Spleen (tissue), 11 donors: ENCODE measurements at regions not wholly inside any gene's neighbourhood (a gene's known extent, or its start where the extent isn't known, plus 50 kb on each side); places are given as distances from the start of the nearest gene placed in this dataset.

ENCODE experiments used
- DNase-seq: peaks from one replicate; pipeline ENCODE4 v3.0.0-alpha.2; 2020
- H3K27ac ChIP-seq, 8 donors: fragments of 200-600 bp; sonication (generic) in 7 of 8; 1 replicate in 4 of 8; 2 replicates in 4 of 8; pipeline versions ENCODE4 v1.5.0 to v1.8.0; 2016 to 2021; ENCODE audit warnings: inconsistent platforms in 4 of 8, mild to moderate bottlenecking in 4 of 8, moderate library complexity in 1 of 8
- H3K27me3 ChIP-seq, 7 donors: fragments of 200-600 bp; sonication (generic) in 6 of 7; replicated peaks in 1 of 7; 1 replicate in 4 of 7; 2 replicates in 3 of 7; pipeline versions ENCODE4 v1.5.0 to v1.8.0; 2016 to 2021; ENCODE audit warnings: inconsistent platforms in 3 of 7, mild to moderate bottlenecking in 1 of 7
- H3K36me3 ChIP-seq, 6 donors: fragments of 200-600 bp; sonication (generic) in 5 of 6; 1 replicate in 4 of 6; 2 replicates in 2 of 6; pipeline versions ENCODE4 v1.5.0 to v1.8.0; 2016 to 2021; ENCODE audit warnings: inconsistent platforms in 2 of 6
- H3K4me1 ChIP-seq, 6 donors: fragments of 200-600 bp; sonication (generic) in 5 of 6; 1 replicate in 3 of 6; 2 replicates in 3 of 6; pipeline versions ENCODE4 v1.5.0 to v1.8.0; 2016 to 2021; ENCODE audit warnings: inconsistent platforms in 3 of 6
- H3K4me3 ChIP-seq, 8 donors: fragments of 200-600 bp; sonication (generic) in 7 of 8; 1 replicate in 4 of 8; 2 replicates in 4 of 8; pipeline versions ENCODE4 v1.5.0 to v1.8.0; 2016 to 2021; ENCODE audit warnings: inconsistent platforms in 4 of 8, mild to moderate bottlenecking in 4 of 8, moderate library complexity in 2 of 8
- H3K9me3 ChIP-seq, 8 donors: fragments of 200-600 bp; sonication (generic) in 7 of 8; 1 replicate in 4 of 8; 2 replicates in 4 of 8; pipeline versions ENCODE4 v1.5.0 to v1.8.0; 2016 to 2021; ENCODE audit warnings: inconsistent platforms in 4 of 8
- CTCF ChIP-seq, 11 experiments: fragments of 200-600 bp in 7 of 11; fragments of 450-650 bp in 4 of 11; sonication (generic) in 4 of 11; IDR thresholded peaks in 8 of 11; conservative IDR thresholded peaks in 3 of 11; 1 replicate in 7 of 11; 2 replicates in 4 of 11; pipeline versions ENCODE4 v1.4.0 to v1.8.0; 2016 to 2021; ENCODE audit warnings: antibody characterized with exemption in 11 of 11, inconsistent platforms in 4 of 11, mild to moderate bottlenecking in 1 of 11
- POLR2A ChIP-seq, 3 donors: fragments of 450-650 bp; IDR thresholded peaks; one replicate each; pipeline ENCODE4 v1.5.1; 2017; ENCODE audit warnings: antibody characterized with exemption in 3 of 3, mild to moderate bottlenecking in 1 of 3
- POLR2AphosphoS5 ChIP-seq, 3 donors: sonication (generic); formaldehyde crosslinking; IDR thresholded peaks; one replicate each; pipeline ENCODE4 v1.5.1; 2017; ENCODE audit warnings: antibody characterized with exemption in 3 of 3
- WGBS, 5 donors: extraction: QIAGEN DNeasy Blood & Tissue Kit in 3 of 5; methylation state at CpG; one replicate each; pipeline versions ENCODE4 v1.1.5 to v1.1.7; 2013 to 2018; 5-methylcytosine and 5-hydroxymethylcytosine counted together
- intact Hi-C: fragments of 100-400 bp; cut with DNase I; formaldehyde crosslinking; loops from one replicate; pipeline ENCODE4 v1.15.0; 2023; ENCODE audit warnings: low total_unique reads
- donor health status: healthy with polysubstance abuse.
- donor health status: DM: no; HTN: no; CAD: no; lungs with moderate emphysema.
- donor health status: DM: no; HTN: no; CAD: no.
- donor health status: Bipolar disorder and iron deficiency.
- donor health status: healthy.
- donor health status: DM: no; HTN: no; CAD: no.
- donor health status: DM: yes; HTN: yes; CAD: no.

DNA sequence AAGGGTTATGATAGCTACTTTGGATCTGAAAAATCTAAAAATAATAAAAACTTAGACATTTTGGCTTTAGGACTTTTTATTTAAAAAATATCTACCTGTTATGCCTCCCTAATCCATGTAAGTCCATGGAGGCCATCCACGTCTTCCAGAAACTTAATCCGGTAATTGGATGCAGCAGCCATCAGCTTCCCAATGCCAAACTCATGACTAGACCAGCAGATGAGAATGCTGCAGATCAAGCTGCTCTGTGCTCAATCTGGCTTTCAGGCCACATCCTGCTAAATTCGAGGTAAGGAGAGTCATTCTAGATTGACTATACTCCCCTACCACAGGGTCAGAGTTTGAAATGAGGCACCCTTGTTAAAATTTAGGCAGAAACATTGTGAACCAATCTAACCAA, 168.5 kb upstream of the TCERG1L start:
- 65 to 72% (median 66%) methylated on average over 3 of the region's 3 CpGs for WGBS, 5 donors
- no peak overlapping the region for H3K4me3 ChIP-seq

GRCh38 chr10:131480861-131481260, 169.3 kb upstream of the TCERG1L start:
- Histone ChIP-seq H3K27ac (no peak overlapping the region), H3K9me3 (no peaks in the 10 kb centered on the region), H3K4me1 (no peaks in the 10 kb centered on the region), H3K36me3 (no peaks in the 10 kb centered on the region), H3K27me3 (peaks cover 0 to 50% (median 0%) of the 10 kb centered on the region in 7 donors), H3K4me3 (no peak overlapping the region)
- intact Hi-C loops = no loop called here
- TF ChIP-seq CTCF (IDR thresholded peaks at IDR 0.05 in 8 of 11, conservative IDR thresholded peaks at IDR 0.05 in 3 of 11) (no peak), POLR2AphosphoS5 (IDR thresholded peaks at IDR 0.05) (no peak), POLR2A (IDR thresholded peaks at IDR 0.05) (no peak)
- no peak for DNase-seq
- WGBS, 5 donors = 30 to 45% (median 36%) methylated on average over 7 of the region's 7 CpGs

More for the DNA sequence above, 168.5 kb upstream of the TCERG1L start:
- TF ChIP-seq POLR2A (IDR thresholded peaks at IDR 0.05) = no peak
- no peak for TF ChIP-seq CTCF (IDR thresholded peaks at IDR 0.05 in 8 of 11, conservative IDR thresholded peaks at IDR 0.05 in 3 of 11)
- TF ChIP-seq POLR2AphosphoS5 (IDR thresholded peaks at IDR 0.05) = no peak
- H3K36me3 ChIP-seq = no peaks in the 10 kb centered on the region
- peaks cover 0 to 58% (median 0%) of the 10 kb centered on the region in 7 donors for H3K27me3 ChIP-seq
- no peak overlapping the region for H3K27ac ChIP-seq
- no peaks in the 10 kb centered on the region for H3K4me1 ChIP-seq
- intact Hi-C loops = no loop called here
- no peak for DNase-seq
- no peaks in the 10 kb centered on the region for H3K9me3 ChIP-seq

GRCh38 chr10:131485732-131486131, 174.2 kb upstream of the TCERG1L start:
- H3K4me1 ChIP-seq = no peaks in the 10 kb centered on the region
- WGBS, 5 donors = 68 to 76% (median 70%) methylated on average over 2 of the region's 2 CpGs
- no peaks in the 10 kb centered on the region for H3K36me3 ChIP-seq
- H3K27me3 ChIP-seq = peaks cover 0 to 10% (median 0%) of the 10 kb centered on the region in 7 donors
- TF ChIP-seq POLR2A (IDR thresholded peaks at IDR 0.05) = no peak
- TF ChIP-seq POLR2AphosphoS5 (IDR thresholded peaks at IDR 0.05) = no peak
- TF ChIP-seq CTCF (IDR thresholded peaks at IDR 0.05 in 8 of 11, conservative IDR thresholded peaks at IDR 0.05 in 3 of 11) = no peak
- no peak overlapping the region for H3K27ac ChIP-seq
- intact Hi-C loops = no loop called here
- no peak overlapping the region for H3K4me3 ChIP-seq
- no peaks in the 10 kb centered on the region for H3K9me3 ChIP-seq
- no peak for DNase-seq

- Histone ChIP-seq H3K4me3 (no peak overlapping the region), H3K36me3 (no peaks in the 10 kb centered on the region), H3K27ac (no peak overlapping the region), H3K4me1 (no peaks in the 10 kb centered on the region), H3K27me3 (no peaks in the 10 kb centered on the region), H3K9me3 (no peaks in the 10 kb centered on the region)
- 78 to 84% (median 80%) methylated on average over 5 of the region's 5 CpGs for WGBS, 5 donors
- TF ChIP-seq POLR2AphosphoS5 (IDR thresholded peaks at IDR 0.05) (no peak), CTCF (IDR thresholded peaks at IDR 0.05 in 8 of 11, conservative IDR thresholded peaks at IDR 0.05 in 3 of 11) (no peak), POLR2A (IDR thresholded peaks at IDR 0.05) (no peak)
- intact Hi-C loops = no loop called here
- DNase-seq = no peak
These were observed 176.3 kb upstream of the TCERG1L start for GRCh38 chr10:131487822-131488221.
